Mesenchymal stem cell (in vitro differentiated cells and primary cell): ENCODE measurements at regions not wholly inside any gene's neighbourhood (a gene's known extent, or its start where the extent isn't known, plus 50 kb on each side); places are given as distances from the start of the nearest gene placed in this dataset.
A peak's percentile ranks its signal among the peaks of the same experiment; 100 is the strongest.

Source experiments
- DNase-seq: peaks from one replicate; pipeline ENCODE4 v3.0.0-alpha.2; 2013
- H2AFZ ChIP-seq: one replicate; pipeline ENCODE4 v1.6.1; 2013; ENCODE audit warnings: low read depth, mild to moderate bottlenecking, control low read depth, inconsistent platforms, low read length, moderate library complexity
- H2AK5ac ChIP-seq: 2 replicates; pipeline ENCODE4 v1.6.1; 2013; ENCODE audit warnings: low read length, moderate library complexity, mild to moderate bottlenecking, inconsistent platforms; ENCODE audit not compliant: severe bottlenecking
- H2BK120ac ChIP-seq: one replicate; pipeline ENCODE4 v1.6.1; 2013; ENCODE audit warnings: low read depth, mild to moderate bottlenecking, inconsistent platforms, low read length, moderate library complexity
- H2BK12ac ChIP-seq, 2 experiments: one replicate each; pipeline ENCODE4 v1.6.1; 2013; ENCODE audit warnings: inconsistent platforms in 2 of 2, low read length in 2 of 2, mild to moderate bottlenecking in 2 of 2, moderate library complexity in 2 of 2, control low read depth in 1 of 2
- H2BK15ac ChIP-seq: one replicate; pipeline ENCODE4 v1.6.1; 2013; ENCODE audit warnings: mild to moderate bottlenecking, low read depth, inconsistent platforms; ENCODE audit not compliant: poor library complexity, severe bottlenecking
- H2BK5ac ChIP-seq: 2 replicates; pipeline ENCODE4 v1.6.1; 2013; ENCODE audit warnings: low read depth, mild to moderate bottlenecking, low read length, control low read depth, inconsistent platforms; ENCODE audit not compliant: poor library complexity, severe bottlenecking
- H3K14ac ChIP-seq, 2 experiments: one replicate each; pipeline ENCODE4 v1.6.1; 2013; ENCODE audit warnings: inconsistent platforms in 2 of 2, low read length in 2 of 2, control low read depth in 1 of 2, mild to moderate bottlenecking in 1 of 2, moderate library complexity in 1 of 2
- H3K18ac ChIP-seq, 2 experiments: one replicate each; pipeline ENCODE4 v1.6.1; 2013; ENCODE audit warnings: inconsistent platforms in 2 of 2, low read length in 2 of 2, control low read depth in 1 of 2, low read depth in 1 of 2, mild to moderate bottlenecking in 1 of 2
- H3K23ac ChIP-seq, 2 experiments: one replicate each; pipeline ENCODE4 v1.6.1; 2013; ENCODE audit warnings: inconsistent platforms in 2 of 2, low read length in 2 of 2, mild to moderate bottlenecking in 2 of 2, moderate library complexity in 2 of 2, control low read depth in 1 of 2
- H3K27ac ChIP-seq: 2 replicates; pipeline ENCODE4 v1.5.1; 2013; ENCODE audit warnings: mild to moderate bottlenecking, moderate library complexity, low read length, control low read depth, inconsistent platforms; ENCODE audit not compliant: poor library complexity, severe bottlenecking
- H3K27me3 ChIP-seq, 2 experiments: 2 replicates each; pipeline versions ENCODE4 v1.6.1 to v1.7.0; 2013; ENCODE audit warnings: low read length in 2 of 2, mild to moderate bottlenecking in 2 of 2, moderate library complexity in 2 of 2, control low read depth in 1 of 2, inconsistent platforms in 1 of 2; ENCODE audit not compliant: control insufficient read depth in 1 of 2, insufficient read depth in 1 of 2
- H3K36me3 ChIP-seq, 2 experiments: 2 replicates each; pipeline versions ENCODE4 v1.6.1 to v1.7.0; 2013; ENCODE audit warnings: low read length in 2 of 2, control low read depth in 1 of 2, inconsistent platforms in 1 of 2, low read depth in 1 of 2, mild to moderate bottlenecking in 1 of 2; ENCODE audit not compliant: insufficient read depth in 2 of 2, control insufficient read depth in 1 of 2
- H3K4ac ChIP-seq, 2 experiments: one replicate each; pipeline ENCODE4 v1.6.1; 2013; ENCODE audit warnings: inconsistent platforms in 2 of 2, low read length in 2 of 2, mild to moderate bottlenecking in 2 of 2, moderate library complexity in 2 of 2, control low read depth in 1 of 2, low read depth in 1 of 2
- H3K4me1 ChIP-seq: 2 replicates; pipeline ENCODE4 v1.6.1; 2013; ENCODE audit warnings: low read depth, low read length, control low read depth; ENCODE audit not compliant: control insufficient read depth, insufficient read depth
- H3K4me2 ChIP-seq: 2 replicates; pipeline ENCODE4 v1.6.1; 2013; ENCODE audit warnings: low read length, mild to moderate bottlenecking, inconsistent platforms; ENCODE audit not compliant: poor library complexity, severe bottlenecking
- H3K4me3 ChIP-seq, 2 experiments: 2 replicates each; pipeline versions ENCODE4 v1.5.1 to v1.7.0; 2013; ENCODE audit warnings: low read length in 2 of 2, mild to moderate bottlenecking in 2 of 2, control low read depth in 1 of 2, low read depth in 1 of 2; ENCODE audit not compliant: insufficient read depth in 1 of 2
- H3K79me1 ChIP-seq: replicated peaks from 2 replicates; pipeline ENCODE4 v1.6.1; 2013; ENCODE audit warnings: mild to moderate bottlenecking, control low read depth, low read length, inconsistent platforms; ENCODE audit not compliant: poor library complexity, severe bottlenecking
- H3K9ac ChIP-seq: 2 replicates; pipeline ENCODE4 v1.7.0; 2013; ENCODE audit warnings: mild to moderate bottlenecking, low read length, moderate library complexity
- H3K9me3 ChIP-seq: 2 replicates; pipeline ENCODE4 v1.7.0; 2013; ENCODE audit warnings: mild to moderate bottlenecking, low read length; ENCODE audit not compliant: control insufficient read depth
- H4K8ac ChIP-seq: one replicate; pipeline ENCODE4 v1.6.1; 2013; ENCODE audit warnings: inconsistent platforms, mild to moderate bottlenecking, low read length, moderate library complexity
- H4K91ac ChIP-seq: one replicate; pipeline ENCODE4 v1.6.1; 2013; ENCODE audit warnings: mild to moderate bottlenecking, low read length, inconsistent platforms
- WGBS: methylation state at CpG from one replicate; pipeline ENCODE4 v1.1.7; 2013; ENCODE audit warnings: mixed read lengths; 5-methylcytosine and 5-hydroxymethylcytosine counted together

DNA sequence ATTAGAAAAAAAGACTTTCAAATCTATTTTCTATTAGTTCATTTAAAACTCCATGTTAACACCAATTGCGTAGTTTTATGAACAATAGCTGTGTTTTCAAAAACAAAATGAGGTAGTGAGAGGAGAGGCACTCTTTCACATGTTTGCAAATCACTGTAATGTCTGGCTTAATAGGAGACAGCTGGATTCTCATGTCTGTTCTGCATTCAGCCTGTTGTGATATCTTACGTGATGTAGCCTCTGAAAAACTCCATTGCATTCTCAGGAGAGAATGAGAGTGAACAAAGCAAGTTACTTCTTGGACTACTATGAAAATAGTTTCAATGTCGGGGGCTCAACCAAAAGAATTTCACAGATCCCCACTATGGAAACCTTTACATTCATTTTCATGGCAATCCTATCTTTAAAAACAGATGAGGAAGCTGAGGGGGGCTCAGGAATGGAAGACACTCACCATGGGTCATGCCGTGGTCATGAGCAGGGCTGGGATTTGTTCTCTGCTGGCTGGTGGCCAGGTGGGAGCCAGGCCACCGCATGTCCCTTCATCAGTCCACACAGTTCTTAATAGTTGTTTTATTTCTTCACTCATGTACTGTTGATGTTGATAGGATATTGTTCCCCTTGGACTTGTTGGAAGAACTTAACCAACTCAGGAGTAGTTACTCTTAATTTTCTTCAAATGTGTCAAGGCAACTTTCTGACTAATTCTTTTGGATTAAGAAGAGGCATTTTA, 346.2 kb upstream of the FAR2 start:
- Histone ChIP-seq H3K27ac (no peak overlapping the region), H2BK15ac (no peak overlapping the region), H3K4me3 (peak overlapping the region in 1 of 2 experiments; percentile 63), H3K9me3 (no peaks in the 10 kb centered on the region), H4K91ac (no peak overlapping the region), H2BK5ac (no peak overlapping the region), H4K8ac (no peak overlapping the region), H3K18ac (no peak overlapping the region), H3K36me3 (no peaks in the 10 kb centered on the region), H3K27me3 (no peaks in the 10 kb centered on the region), H3K4me1 (no peaks in the 10 kb centered on the region), H3K4me2 (no peak overlapping the region), H3K14ac (no peak overlapping the region), H2AK5ac (no peak overlapping the region), H2AFZ (no peak overlapping the region), H2BK120ac (no peak overlapping the region), H3K79me1 (no peaks in the 10 kb centered on the region), H3K9ac (peak overlapping the region; percentile 47), H3K23ac (no peak overlapping the region), H2BK12ac (no peak overlapping the region), H3K4ac (no peak overlapping the region)
- WGBS: 85% methylated on average over 4 of the region's 5 CpGs
- DNase-seq: no peak

DNA sequence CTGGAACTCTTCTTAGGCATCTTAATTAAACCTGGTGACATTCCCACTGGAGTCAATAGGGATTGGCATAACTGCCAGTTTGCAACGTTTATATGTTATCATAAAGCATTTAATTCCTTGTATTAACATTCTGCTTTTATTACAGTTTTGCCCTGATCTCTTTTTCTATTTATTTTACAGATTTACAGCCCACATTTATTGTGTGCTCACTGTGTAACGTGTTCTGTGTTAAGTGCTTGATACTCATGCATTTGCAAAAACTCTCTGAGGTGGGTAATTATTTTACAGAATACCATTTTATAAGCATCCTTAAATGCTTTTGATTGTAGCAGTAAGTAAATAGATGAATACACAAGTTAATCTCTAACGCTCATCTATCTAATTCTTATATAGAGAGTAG, 341.5 kb upstream of the FAR2 start:
- H3K4me1 ChIP-seq: no peaks in the 10 kb centered on the region
- H3K14ac ChIP-seq: no peak overlapping the region
- H2BK120ac ChIP-seq: no peak overlapping the region
- H3K27me3 ChIP-seq: no peaks in the 10 kb centered on the region
- no peaks in the 10 kb centered on the region for H3K36me3 ChIP-seq
- H3K9ac ChIP-seq: no peak overlapping the region
- H2AK5ac ChIP-seq: no peak overlapping the region
- H2BK12ac ChIP-seq: no peak overlapping the region
- no peak overlapping the region for H3K4me3 ChIP-seq
- no peak overlapping the region for H4K91ac ChIP-seq
- H2AFZ ChIP-seq: no peak overlapping the region
- H4K8ac ChIP-seq: no peak overlapping the region
- no peak overlapping the region for H2BK5ac ChIP-seq
- H3K23ac ChIP-seq: no peak overlapping the region
- no peaks in the 10 kb centered on the region for H3K79me1 ChIP-seq
- no peak overlapping the region for H3K18ac ChIP-seq
- H3K4ac ChIP-seq: no peak overlapping the region
- no peak overlapping the region for H2BK15ac ChIP-seq
- no peak overlapping the region for H3K27ac ChIP-seq
- DNase-seq: no peak
- no peak overlapping the region for H3K4me2 ChIP-seq
- WGBS: no CpG with 5 or more reads among the region's 3 CpGs
- no peaks in the 10 kb centered on the region for H3K9me3 ChIP-seq

DNA sequence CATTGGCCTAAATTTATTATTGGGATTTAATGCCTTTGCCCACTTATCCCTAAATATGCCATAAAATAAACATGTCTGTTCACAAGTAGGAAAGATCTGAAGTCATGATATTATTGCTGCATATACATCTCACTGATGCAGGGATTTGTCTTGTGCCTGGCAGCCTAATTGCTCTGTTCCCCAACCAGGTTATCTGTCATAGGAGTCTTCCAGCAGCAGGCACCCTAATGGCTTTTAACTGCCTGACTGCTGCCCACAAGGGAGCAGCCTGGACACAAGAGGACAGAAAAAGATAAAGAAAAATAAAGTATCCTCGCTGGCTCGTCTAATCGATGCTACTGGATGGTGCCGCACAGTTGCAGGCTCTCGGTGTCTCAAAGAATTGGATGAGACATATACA, 337.6 kb upstream of the FAR2 start:
- no peak overlapping the region for H4K91ac ChIP-seq
- H3K18ac ChIP-seq: no peak overlapping the region
- H3K4me2 ChIP-seq: no peak overlapping the region
- no peak overlapping the region for H2BK120ac ChIP-seq
- H3K4ac ChIP-seq: no peak overlapping the region
- no peaks in the 10 kb centered on the region for H3K36me3 ChIP-seq
- H3K9ac ChIP-seq: no peak overlapping the region
- no peak overlapping the region for H2AK5ac ChIP-seq
- no peaks in the 10 kb centered on the region for H3K4me1 ChIP-seq
- H3K27me3 ChIP-seq: no peaks in the 10 kb centered on the region
- no peak overlapping the region for H2BK15ac ChIP-seq
- H3K79me1 ChIP-seq: no peaks in the 10 kb centered on the region
- H2AFZ ChIP-seq: no peak overlapping the region
- DNase-seq: no peak
- no peaks in the 10 kb centered on the region for H3K9me3 ChIP-seq
- no peak overlapping the region for H3K23ac ChIP-seq
- H3K14ac ChIP-seq: no peak overlapping the region
- H3K4me3 ChIP-seq: no peak overlapping the region
- WGBS: 92% methylated on average over 5 of the region's 5 CpGs
- H2BK5ac ChIP-seq: no peak overlapping the region
- no peak overlapping the region for H4K8ac ChIP-seq
- H3K27ac ChIP-seq: no peak overlapping the region
- H2BK12ac ChIP-seq: no peak overlapping the region

GRCh38 chr12:28814246-28814645, 334.8 kb upstream of the FAR2 start:
- no peak overlapping the region for H3K14ac ChIP-seq
- no peak overlapping the region for H2AFZ ChIP-seq
- no peak overlapping the region for H3K23ac ChIP-seq
- H3K4ac ChIP-seq: no peak overlapping the region
- no peak overlapping the region for H3K9ac ChIP-seq
- WGBS: 79% methylated on average over 4 of the region's 4 CpGs
- no peak overlapping the region for H2BK120ac ChIP-seq
- no peak overlapping the region for H2AK5ac ChIP-seq
- H3K27ac ChIP-seq: no peak overlapping the region
- no peaks in the 10 kb centered on the region for H3K27me3 ChIP-seq
- no peak for DNase-seq
- no peaks in the 10 kb centered on the region for H3K4me1 ChIP-seq
- H3K4me2 ChIP-seq: no peak overlapping the region
- no peak overlapping the region for H3K18ac ChIP-seq
- H2BK15ac ChIP-seq: no peak overlapping the region
- H4K91ac ChIP-seq: no peak overlapping the region
- H3K9me3 ChIP-seq: no peaks in the 10 kb centered on the region
- no peak overlapping the region for H4K8ac ChIP-seq
- no peak overlapping the region for H2BK5ac ChIP-seq
- no peaks in the 10 kb centered on the region for H3K36me3 ChIP-seq
- H3K4me3 ChIP-seq: no peak overlapping the region
- no peak overlapping the region for H2BK12ac ChIP-seq
- no peaks in the 10 kb centered on the region for H3K79me1 ChIP-seq
